NOMO-1 (cell line): ENCODE measurements at regions not wholly inside any gene's neighbourhood (a gene's known extent, or its start where the extent isn't known, plus 50 kb on each side); places are given as distances from the start of the nearest gene placed in this dataset.
"Not testable (repeated sequence)": the region's sequence is repeated elsewhere in the genome, so short reads cannot be mapped to it uniquely, and the experiment has no call there.

Experiments
- DNase-seq, 2 experiments: peaks; one replicate each; lab custom pipeline; 2025; ENCODE audit not compliant: unreplicated experiment in 2 of 2; lab: John Stamatoyannopoulos, UW

GRCh38 chr9:103611950-103612349, 482.2 kb upstream of the SMC2 start:
- DNase-seq = not testable (repeated sequence)

- DNase-seq = no peak
Measured at GRCh38 chr9:103615994-103616393, 478.1 kb upstream of the SMC2 start.

DNA sequence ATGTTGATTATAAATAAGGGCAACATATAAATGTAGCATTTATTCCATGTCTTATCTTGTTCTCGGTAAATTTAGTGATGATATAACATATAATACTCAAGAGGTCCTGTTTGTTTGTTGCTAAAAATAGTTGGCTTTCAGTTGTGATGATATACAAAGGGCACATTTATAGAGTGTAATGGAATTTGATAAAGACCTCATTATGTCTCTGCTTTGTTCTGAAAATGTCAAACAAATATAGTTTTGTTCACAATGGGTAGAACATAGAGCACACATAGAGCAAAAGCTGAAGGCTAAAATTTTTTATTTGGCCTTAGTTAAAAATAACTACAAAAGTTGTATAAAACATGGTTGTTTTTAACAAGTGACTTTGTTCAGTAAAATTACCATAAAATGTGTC, 477.1 kb upstream of the SMC2 start:
- DNase-seq = no peak

- no peak for DNase-seq
Measured at GRCh38 chr9:103625161-103625804, 468.8 kb upstream of the SMC2 start.

GRCh38 chr9:103627731-103628130, 466.4 kb upstream of the SMC2 start:
- DNase-seq = no peak

- DNase-seq = no peak
Measured at GRCh38 chr9:103649086-103649485, 445.0 kb upstream of the SMC2 start.

- DNase-seq = no peak
Measured at GRCh38 chr9:103658156-103658555, 436.0 kb upstream of the SMC2 start.

DNA sequence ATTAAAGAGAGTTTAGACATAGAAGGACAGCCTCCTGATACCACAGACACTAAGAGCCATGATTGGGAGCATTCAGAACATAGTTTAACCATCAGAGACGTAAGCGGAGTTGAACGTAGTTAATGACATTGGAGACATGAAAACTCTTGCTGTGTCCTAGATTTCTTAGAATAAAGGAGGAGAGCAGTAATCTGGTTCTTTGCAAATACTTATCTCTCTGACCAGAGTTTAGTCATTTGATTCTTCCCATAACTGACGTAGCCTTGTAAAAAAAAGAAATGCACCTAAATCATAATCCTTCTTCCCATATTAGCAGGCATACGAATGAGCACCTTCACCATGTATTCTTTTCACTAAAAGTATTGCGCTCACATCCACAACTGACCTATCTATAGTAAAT, 433.3 kb upstream of the SMC2 start:
- DNase-seq = no peak

DNA sequence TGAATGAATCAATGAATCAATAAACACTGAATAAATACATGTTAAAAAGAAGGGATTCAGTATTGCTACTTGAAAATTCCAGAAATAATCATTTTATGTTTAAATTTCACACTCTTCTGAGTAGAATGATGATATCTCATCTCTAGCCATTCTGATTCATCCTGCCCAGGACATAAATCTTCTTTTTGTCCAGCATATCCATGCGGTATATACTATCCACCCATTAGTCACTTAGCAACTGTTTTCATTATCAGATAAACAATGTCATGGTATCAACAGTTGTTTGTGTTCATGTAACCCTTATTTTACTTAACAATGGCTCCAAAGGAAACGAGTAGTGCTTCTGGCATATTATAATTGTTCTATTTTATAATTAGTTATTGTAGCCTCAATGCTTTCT, 432.4 kb upstream of the SMC2 start:
- DNase-seq = no peak

DNA sequence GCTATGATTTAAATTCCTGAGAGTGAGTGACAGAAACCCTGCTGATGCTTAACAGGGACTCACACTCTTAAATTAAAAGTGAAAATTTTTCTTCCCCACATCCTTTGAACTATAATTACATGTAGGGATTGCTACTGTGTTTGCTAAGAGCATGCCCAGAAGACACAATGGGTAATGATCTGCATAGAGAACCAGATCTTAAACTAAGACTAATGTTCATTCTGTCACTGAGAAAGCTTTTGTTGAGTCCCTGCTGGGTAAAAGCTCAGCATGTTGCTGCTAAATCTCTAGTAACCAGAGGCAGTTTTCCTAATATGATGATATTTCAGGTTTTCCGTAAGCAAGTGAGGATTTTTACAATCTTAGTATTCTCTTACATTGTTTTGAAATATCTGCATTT, 424.8 kb upstream of the SMC2 start:
- DNase-seq = no peak

DNA sequence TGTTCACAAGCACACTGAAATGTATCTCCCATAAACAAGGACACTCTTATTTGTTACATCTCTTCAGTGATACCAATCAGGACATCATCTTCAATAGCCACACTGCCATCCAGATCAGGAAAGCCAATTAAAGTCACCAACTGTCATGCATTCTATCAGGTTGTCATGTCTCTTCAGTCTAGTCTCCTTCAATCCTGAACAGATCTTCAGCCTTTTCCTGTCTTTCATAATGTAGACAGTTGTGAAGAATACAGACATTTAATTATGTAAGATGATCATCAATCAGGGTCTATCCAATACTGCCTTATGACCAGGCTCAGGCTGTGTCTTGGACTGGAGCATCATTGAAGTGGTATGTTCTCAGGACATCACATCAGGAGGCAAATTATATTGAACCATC, 419.8 kb upstream of the SMC2 start:
- no peak for DNase-seq

DNA sequence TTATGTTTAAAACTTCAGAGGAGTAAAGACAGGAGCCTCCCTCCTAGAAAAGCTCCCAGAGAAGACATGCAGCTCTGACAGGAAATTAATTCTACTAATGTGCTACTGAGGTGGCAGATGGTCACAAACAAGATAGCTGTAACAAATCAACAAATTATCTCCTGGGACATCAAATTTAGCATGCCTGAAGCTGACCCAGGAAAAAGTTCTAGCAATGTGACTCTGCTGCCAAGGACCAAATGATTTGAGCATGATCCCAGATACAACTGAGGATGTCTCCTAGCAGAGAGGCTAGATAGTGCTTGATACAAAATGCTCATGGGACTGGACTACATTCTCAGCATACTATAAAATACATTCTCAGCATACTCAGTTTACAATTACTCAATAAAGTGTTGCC, 413.5 kb upstream of the SMC2 start:
- DNase-seq = no peak

DNA sequence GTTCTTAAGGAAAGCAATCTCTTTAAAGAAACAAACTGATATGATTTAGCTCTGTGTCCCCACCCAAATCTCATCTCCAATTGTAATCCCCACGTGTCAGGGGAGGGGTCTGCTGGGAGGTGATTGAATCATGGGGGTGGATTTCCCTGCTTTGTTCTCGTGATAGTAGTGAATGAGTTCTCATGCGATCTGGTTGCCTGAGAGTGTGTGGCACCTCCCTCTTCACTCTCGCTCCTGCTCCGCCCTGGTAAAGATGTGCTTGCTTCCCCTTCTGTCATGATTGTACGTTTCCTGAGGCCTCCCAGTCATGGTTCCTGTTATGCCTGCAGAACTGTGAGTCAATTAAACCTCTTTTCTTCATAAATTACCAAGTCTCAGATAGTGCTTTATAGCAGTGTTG, 412.7 kb upstream of the SMC2 start:
- peak; percentile 6 to 10 for DNase-seq

- no peak for DNase-seq
Measured at GRCh38 chr9:103700195-103700962, 393.7 kb upstream of the SMC2 start.

GRCh38 chr9:103702572-103702971, 391.5 kb upstream of the SMC2 start:
- DNase-seq = no peak

- DNase-seq = no peak
Measured at GRCh38 chr9:103707181-103707580, 386.9 kb upstream of the SMC2 start.

GRCh38 chr9:103709366-103709765, 384.7 kb upstream of the SMC2 start:
- DNase-seq = no peak

DNA sequence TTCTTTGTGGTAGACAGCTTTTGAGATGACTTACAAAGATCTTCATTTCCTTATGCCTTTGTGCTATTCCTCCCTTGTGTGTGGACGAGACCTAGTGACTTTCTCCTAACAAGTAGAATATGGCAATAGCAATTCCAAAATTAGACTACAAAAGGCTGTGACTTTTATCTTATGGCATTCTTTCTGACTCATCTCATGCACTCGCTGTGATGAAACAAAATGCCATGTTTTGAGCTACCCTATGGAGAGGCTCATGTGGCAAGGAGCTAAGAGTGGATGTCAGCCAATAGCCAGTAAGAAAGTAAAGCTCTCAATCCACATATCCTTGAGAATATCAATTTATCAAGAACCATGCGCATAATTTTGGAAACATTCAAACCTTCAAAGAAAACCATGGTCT, 380.5 kb upstream of the SMC2 start:
- DNase-seq = no peak

GRCh38 chr9:103714992-103715391, 379.1 kb upstream of the SMC2 start:
- DNase-seq = no peak

GRCh38 chr9:103721056-103721455, 373.1 kb upstream of the SMC2 start:
- no peak for DNase-seq

DNA sequence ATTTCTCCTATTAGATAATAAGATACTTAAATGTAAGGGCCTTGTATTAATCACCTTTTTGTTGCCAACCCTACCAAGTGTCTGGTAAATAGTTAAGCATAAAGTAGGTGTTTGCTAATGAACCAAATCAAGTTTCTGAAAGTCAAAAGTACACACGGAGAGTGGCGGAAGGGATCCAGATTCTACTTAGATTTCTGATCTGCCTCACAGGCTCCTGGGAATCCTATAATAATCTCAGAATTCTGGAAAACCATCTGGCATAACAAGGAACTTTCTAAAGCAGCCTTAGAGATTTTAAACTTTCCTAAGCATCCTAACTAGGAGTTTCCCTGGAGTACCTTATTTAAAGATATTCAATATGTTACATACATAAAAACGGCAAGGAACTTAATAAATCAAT, 363.2 kb upstream of the SMC2 start:
- DNase-seq = no peak

- peak in 1 of 2 experiments; percentile 5 for DNase-seq
Measured at GRCh38 chr9:103731541-103731940, 362.6 kb upstream of the SMC2 start.

- DNase-seq = no peak
Measured at GRCh38 chr9:103734471-103734870, 359.6 kb upstream of the SMC2 start.
